DMS79 (cell line): ENCODE measurements at regions not wholly inside any gene's neighbourhood (a gene's known extent, or its start where the extent isn't known, plus 50 kb on each side); places are given as distances from the start of the nearest gene placed in this dataset.

Experiments
- DNase-seq: peaks from one replicate; lab custom pipeline; 2025; lab: John Stamatoyannopoulos, UW

- no peak for DNase-seq
Observed at GRCh38 chr2:21438949-21439348, 315.2 kb downstream of the TDRD15 start.

DNA sequence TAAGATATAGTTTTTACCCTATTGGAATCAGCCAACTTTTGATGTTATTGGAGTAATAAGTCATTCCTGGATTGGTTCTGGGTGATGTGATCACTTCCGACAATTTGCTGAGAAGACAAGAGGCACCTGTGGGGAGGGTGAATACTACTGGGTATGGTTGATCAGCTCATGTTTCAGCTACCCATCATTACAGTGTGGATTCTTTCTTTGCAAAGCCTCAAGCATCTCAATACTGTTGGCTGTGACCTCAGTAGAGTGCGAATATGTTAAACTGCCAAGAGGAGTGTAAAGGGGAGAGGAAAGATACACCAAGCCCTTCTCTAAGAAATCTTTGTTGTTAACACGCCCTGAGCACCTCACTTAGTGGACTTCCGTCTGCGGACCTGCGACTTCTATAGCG, 317.7 kb downstream of the TDRD15 start:
- no peak for DNase-seq

DNA sequence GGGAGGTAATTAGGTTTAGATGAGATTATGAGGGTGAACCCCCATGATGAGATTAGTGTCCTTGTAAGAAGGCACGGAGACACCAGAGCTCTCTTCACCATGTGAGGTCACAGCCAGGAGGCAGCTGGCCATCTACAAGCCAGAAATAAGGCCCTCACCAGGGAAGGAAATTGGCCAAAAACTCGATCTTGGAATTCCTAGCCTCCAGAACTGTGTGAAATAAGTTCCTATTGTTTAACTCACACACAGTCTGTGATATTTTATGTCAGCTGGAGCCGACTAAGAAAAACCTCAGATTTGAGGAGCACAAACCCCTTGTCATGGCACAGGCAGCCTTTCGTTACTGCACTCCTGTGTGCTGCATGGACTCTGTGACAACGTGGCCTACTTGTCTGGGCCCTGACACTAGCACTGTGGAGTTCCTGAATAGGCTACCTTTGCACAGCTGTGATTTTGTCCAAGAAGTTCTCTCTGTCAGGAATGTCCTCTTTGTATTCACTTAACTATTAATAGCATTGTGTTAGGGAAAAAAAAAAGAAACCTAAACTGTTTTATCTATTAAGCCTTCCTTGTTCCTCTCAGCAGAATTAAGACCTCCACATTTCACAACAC, 319.8 kb downstream of the TDRD15 start:
- no peak for DNase-seq

DNA sequence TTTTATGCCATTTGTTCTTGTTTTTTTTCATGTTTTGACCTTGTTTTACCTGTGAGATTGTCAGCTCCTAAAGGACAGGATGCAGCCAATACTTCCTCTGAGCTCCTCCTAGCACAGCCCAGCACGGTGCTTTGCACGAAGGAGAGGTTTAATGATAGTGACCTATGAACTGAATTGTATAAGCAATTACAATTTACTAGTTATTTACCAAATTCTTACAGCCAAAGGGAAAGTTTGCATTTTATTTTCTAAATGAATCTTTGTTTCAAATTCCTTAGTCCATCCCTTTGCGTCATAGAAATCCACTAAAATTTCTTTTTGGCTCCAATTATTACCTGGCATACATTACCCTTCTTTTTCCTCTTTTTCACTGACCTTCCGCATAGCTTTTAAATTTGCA, 326.1 kb downstream of the TDRD15 start:
- DNase-seq = no peak

DNA sequence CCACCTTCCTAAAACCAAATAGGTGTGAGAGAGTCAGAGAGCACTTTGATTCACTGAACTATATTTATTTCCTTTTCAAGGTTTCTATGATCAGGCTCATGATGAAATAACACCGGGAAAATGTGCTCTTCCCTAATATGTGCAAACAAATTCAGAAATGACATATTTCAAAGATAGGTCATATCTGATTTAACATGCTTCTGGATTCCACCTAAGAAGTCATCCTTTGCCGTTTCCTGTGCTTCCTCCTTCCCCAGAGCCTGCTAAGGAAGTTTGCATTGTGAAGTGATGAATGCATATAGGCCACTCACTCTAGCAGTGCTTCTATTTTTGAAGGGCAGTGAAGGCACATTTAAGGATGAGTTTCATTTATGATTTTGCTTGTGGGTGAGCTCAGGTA, 327.6 kb downstream of the TDRD15 start:
- no peak for DNase-seq

GRCh38 chr2:21452263-21452662, 328.5 kb downstream of the TDRD15 start:
- no peak for DNase-seq

GRCh38 chr2:21452678-21453077, 328.9 kb downstream of the TDRD15 start:
- no peak for DNase-seq

DNA sequence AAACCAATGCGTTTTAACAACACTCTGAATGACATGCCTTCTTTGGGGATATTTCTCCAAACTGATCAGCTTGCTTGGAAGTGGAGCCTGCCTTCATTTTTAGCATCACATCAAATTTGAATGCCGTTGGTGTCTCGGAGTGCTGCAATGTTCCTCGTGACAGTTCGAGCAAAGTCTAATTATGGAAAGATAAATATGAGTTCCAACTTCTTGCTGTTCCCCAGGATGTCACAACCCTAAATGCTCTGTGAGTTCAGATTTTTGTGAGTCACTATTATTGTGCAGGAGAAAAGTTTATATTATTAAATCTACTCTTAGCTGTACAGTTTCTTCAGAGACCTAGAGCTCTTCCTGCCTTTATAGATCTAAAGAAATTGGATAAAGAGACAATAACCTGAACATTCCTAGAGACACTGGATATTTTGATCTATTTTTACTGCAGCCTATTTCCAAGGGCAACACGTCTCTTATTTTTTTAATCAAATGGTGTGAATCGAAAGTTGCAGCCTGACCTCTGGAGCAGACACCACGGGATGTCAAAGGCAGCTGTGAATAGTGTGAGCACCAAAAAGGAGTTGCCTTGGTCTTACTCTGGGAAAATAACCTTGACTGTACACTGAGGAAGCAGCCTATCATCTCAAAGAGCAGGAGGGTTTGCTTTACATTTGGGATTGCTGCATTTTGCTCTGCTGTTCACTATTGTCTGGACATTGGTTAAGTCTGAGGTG, 330.1 kb downstream of the TDRD15 start:
- DNase-seq = no peak

- no peak for DNase-seq
Observed at GRCh38 chr2:21454839-21455238, 331.1 kb downstream of the TDRD15 start.

GRCh38 chr2:21461754-21462240, 338.0 kb downstream of the TDRD15 start:
- no peak for DNase-seq

DNA sequence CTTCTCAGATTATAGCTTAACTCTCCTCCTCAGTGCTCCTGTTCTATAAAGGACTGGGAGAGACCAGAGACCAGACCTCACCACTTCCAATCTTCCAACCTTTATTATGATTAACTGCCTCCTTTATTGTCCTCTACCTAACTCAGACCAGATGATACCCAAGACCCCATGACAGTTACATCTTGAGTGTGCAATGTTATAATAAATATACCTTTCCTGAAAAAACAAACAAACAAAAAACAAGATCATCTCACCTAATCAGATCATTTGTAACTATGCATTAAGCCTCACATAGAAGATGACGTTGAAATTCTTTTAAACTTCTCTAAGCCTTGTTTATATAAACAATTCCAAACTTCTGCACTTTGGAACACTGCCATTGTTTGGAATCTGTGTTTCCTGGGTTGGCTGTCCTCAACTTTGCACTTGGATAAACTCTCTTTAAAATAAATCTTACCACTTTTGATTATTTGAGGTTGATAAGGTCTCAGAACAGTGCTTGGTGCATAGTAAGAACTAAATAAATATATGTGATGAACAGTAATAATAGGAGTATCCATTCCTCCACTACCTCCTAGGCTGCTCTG, 342.7 kb downstream of the TDRD15 start:
- no peak for DNase-seq

DNA sequence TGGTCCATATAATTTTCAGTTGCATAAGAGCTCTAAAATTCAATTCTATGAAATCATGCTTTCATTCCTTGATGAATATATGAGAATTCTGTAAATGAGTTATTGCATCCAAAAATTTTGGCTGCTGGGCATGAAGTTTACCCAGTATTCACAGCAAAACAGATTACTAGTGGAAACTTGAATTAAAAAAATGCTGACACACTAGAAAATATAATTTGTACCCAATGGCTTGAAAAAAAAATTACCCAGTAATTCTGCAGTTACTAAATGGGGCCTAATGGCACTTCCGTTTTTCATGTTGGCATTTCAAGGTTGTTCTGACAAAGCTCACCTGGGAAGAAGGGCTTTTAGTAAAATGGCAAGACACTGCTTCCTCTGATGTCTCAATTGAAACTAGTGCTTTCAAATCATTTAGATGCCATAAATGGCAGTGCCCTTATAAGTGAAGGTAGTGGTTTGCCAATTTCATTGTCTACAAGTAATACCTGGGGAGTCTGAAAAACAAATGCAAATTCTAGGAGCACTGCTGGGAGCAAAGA, 343.6 kb downstream of the TDRD15 start:
- no peak for DNase-seq

DNA sequence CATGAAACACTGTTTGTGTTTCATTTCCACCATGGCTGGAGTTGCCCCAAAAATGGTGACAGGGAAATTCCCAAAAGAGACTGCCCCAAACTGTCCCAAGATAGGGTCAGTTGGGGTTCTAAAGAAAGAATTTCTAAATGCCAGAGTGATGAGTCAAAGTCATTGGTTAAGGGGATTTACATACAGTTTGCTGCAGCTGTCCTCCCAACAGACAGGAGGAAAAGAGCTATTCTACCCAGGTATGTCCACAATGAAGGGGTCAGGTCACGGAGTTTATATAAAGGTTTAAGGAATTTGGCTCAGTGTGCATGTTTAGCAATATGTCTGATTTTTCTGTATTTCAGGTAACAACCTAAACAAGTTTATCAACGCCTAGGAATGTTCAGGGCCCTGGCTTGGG, 344.1 kb downstream of the TDRD15 start:
- DNase-seq = no peak

DNA sequence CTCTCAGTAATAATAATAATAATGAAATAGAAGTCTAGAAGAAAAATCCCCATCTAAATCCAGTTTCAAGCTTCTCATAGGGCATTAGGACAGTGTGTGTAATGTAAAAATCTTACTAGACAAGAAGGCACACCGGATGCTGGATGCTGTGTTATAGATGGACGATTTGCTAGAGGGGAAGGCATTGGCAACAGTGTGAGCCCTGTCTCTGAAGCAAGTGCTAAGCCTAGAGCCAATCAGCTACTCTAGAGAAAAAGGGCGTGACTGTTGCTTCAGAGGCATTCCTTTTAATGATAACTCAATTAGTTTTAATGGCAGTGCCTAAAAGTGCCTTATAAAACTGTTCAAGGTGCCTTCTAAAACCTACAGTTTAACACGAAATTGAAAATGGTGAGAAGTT, 344.9 kb downstream of the TDRD15 start:
- DNase-seq = no peak

- DNase-seq = no peak
Observed at GRCh38 chr2:21469158-21469557, 345.4 kb downstream of the TDRD15 start.

- no peak for DNase-seq
Observed at GRCh38 chr2:21469564-21469963, 345.8 kb downstream of the TDRD15 start.

GRCh38 chr2:21480162-21480561, 356.4 kb downstream of the TDRD15 start:
- DNase-seq = no peak

GRCh38 chr2:21484643-21485042, 360.9 kb downstream of the TDRD15 start:
- no peak for DNase-seq

DNA sequence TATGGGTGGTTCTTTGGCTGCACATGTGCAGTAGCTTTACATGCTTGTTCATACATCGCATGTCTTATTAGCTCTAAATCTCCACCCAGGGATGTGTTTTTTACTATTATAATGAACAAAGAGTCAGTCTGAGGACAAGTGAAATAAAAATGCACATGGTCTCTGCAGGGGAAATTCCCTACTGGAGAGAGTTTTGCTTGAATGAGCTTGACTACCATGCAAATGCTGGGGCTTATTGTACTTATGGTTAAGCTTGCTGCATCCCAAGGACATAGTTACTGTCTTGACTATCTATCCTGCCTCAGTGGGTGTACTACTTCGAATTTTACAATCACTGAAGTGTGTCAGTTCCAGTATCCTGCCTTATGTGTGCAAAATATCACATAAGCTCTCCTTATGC, 362.7 kb downstream of the TDRD15 start:
- DNase-seq = no peak

DNA sequence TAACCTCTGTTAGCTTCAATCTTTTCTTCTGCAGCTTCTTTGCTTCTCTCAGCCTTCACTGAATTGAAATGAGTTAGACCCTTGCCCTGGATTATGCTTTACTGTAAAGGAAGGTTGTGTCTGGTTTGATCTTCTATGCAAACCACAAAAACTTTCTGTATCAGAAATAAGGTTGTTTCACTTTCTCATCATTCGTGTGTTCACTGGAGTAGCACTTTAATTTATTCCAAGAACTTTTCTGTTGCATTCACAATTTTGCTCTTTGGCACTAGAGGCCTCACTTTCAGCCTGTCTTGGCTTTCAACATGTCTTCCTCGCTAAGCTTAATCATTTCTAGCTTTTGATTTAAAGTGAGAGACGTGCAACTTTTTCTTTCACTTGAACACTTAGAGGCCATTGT, 365.3 kb downstream of the TDRD15 start:
- DNase-seq = no peak

GRCh38 chr2:21498016-21498415, 374.2 kb downstream of the TDRD15 start:
- DNase-seq = no peak

- no peak for DNase-seq
Observed at GRCh38 chr2:21500401-21500945, 376.7 kb downstream of the TDRD15 start.
